ENCODE measurements at regions not wholly inside any gene's neighbourhood (a gene's known extent, or its start where the extent isn't known, plus 50 kb on each side); places are given as distances from the start of the nearest gene placed in this dataset.
"Not testable (repeated sequence)": the region's sequence is repeated elsewhere in the genome, so short reads cannot be mapped to it uniquely, and the experiment has no call there.

DNA sequence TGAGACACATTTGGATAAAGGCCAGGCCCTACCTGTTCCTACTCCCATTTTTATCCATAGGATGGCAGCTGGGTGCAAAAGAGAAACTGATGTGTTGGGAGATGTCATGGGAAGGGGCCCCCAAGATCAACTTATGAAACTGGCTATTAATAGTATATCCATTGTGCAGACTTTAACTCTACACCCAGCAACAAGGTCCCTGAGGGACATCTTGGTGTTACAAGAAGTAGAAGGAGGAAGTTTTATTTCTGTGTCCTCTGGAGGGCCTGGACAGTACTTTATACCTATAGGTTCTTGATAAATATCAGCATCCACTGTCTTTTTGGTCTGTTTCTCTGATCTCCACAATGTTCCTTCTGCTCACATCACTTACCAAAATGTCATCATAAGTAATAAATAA is 84.6 kb downstream of the BTG1 start:
- H3K9ac ChIP-seq (ENCODE audit: insufficient read length, low read depth) = no peak overlapping the region
- TF ChIP-seq SUZ12 (IDR thresholded peaks at IDR 0.05; ENCODE audit: extremely low read depth, insufficient read depth, insufficient read length) (no peak), YY1 (IDR thresholded peaks at IDR 0.05; ENCODE audit: insufficient read depth, insufficient read length) (no peak), ZNF274 (IDR thresholded peaks at IDR 0.05; ENCODE audit: low read depth, low read length) (no peak)

DNA sequence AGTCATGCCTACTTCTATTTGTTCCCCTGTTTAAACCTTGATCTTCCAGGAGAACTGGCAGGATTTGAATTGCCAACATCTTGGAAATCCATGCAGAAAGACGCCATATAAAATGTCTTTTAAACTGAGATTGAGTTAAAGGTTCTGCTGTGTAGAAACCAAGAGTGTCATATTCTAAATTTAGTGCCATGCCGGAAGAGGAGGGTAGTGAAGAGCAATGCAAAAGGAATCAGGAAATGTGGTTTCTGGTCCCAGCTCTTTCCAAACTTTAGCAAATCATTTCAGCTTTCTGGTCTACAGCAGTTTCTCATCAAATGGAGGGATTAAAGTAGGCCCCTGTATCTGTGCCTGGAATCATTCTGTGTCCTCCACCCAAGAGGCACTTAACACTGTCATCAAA is 85.7 kb downstream of the BTG1 start:
- Histone ChIP-seq H3K9me3 (ENCODE audit: insufficient read depth, low read length) (no peaks in the 10 kb centered on the region), H3K9ac (ENCODE audit: insufficient read length, low read depth) (no peak overlapping the region), H3K36me3 (ENCODE audit: insufficient read depth, insufficient read length, low read length) (no peaks in the 10 kb centered on the region), H3K27me3 (ENCODE audit: insufficient read depth, insufficient read length) (no peaks in the 10 kb centered on the region), H3K4me3 (ENCODE audit: insufficient read length, low read depth) (no peak overlapping the region), H3K4me1 (ENCODE audit: insufficient read depth, insufficient read length) (no peaks in the 10 kb centered on the region)
- DNase-seq (ENCODE audit: low read depth, low spot score) = no peak
- TF ChIP-seq SUZ12 (IDR thresholded peaks at IDR 0.05; ENCODE audit: extremely low read depth, insufficient read depth, insufficient read length) (no peak), ZNF274 (IDR thresholded peaks at IDR 0.05; ENCODE audit: low read depth, low read length) (no peak), YY1 (IDR thresholded peaks at IDR 0.05; ENCODE audit: insufficient read depth, insufficient read length) (no peak)

More for the DNA sequence above, 84.6 kb downstream of the BTG1 start:
- Histone ChIP-seq H3K4me3 (ENCODE audit: insufficient read length, low read depth) (no peak overlapping the region), H3K9me3 (ENCODE audit: insufficient read depth, low read length) (no peaks in the 10 kb centered on the region), H3K4me1 (ENCODE audit: insufficient read depth, insufficient read length) (no peaks in the 10 kb centered on the region), H3K36me3 (ENCODE audit: insufficient read depth, insufficient read length, low read length) (no peaks in the 10 kb centered on the region), H3K27me3 (ENCODE audit: insufficient read depth, insufficient read length) (no peaks in the 10 kb centered on the region)
- DNase-seq (ENCODE audit: low read depth, low spot score) = no peak

DNA sequence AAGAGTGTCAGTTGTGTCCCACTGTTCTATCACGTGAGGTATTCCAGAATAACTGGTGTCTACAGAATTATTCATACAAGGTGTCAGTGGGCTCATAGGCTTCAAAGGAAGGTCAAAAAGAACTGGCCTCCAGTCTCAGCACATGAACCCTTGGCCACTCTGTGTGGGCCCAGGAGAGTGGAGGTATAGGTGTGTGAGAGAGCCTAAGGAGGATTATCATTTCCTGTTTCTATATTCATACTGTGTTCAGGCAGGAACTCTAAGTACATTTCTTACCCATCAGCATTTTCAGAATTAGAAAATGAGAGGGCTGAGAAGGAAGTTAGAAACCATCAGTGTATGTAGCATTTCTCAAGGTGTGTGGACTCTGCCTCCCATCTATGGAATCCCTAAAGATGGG is 87.0 kb downstream of the BTG1 start:
- DNase-seq (ENCODE audit: low read depth, low spot score) = no peak
- TF ChIP-seq YY1 (IDR thresholded peaks at IDR 0.05; ENCODE audit: insufficient read depth, insufficient read length) (no peak), ZNF274 (IDR thresholded peaks at IDR 0.05; ENCODE audit: low read depth, low read length) (no peak), SUZ12 (IDR thresholded peaks at IDR 0.05; ENCODE audit: extremely low read depth, insufficient read depth, insufficient read length) (no peak)
- H3K4me3 ChIP-seq (ENCODE audit: insufficient read length, low read depth) = no peak overlapping the region
- no peaks in the 10 kb centered on the region for H3K36me3 ChIP-seq (ENCODE audit: insufficient read depth, insufficient read length, low read length)
- no peak overlapping the region for H3K9ac ChIP-seq (ENCODE audit: insufficient read length, low read depth)
- H3K4me1 ChIP-seq (ENCODE audit: insufficient read depth, insufficient read length) = no peaks in the 10 kb centered on the region
- H3K27me3 ChIP-seq (ENCODE audit: insufficient read depth, insufficient read length) = no peaks in the 10 kb centered on the region
- no peaks in the 10 kb centered on the region for H3K9me3 ChIP-seq (ENCODE audit: insufficient read depth, low read length)

DNA sequence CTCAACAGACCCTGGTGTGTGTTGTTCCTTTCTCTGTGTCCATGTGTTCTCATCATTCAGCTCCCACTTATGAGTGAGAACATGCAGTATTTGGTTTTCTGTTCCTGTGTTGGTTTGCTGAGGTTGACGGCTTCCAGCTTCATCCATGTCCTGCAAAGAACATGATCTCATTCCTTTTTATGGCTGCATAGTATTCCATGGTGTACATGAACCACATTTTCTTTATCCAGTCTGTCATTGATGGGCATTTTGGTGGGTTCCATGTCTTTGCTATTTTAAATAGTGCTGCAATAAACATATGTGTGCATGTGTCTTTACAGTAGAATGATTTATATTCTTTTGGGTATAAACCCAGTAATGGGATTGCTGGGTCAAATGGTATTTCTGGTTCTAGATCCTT is 88.9 kb downstream of the BTG1 start:
- not testable (repeated sequence) for H3K4me1 ChIP-seq (ENCODE audit: insufficient read depth, insufficient read length); H3K9me3 ChIP-seq (ENCODE audit: insufficient read depth, low read length); H3K9ac ChIP-seq (ENCODE audit: insufficient read length, low read depth); H3K27me3 ChIP-seq (ENCODE audit: insufficient read depth, insufficient read length); H3K36me3 ChIP-seq (ENCODE audit: insufficient read depth, insufficient read length, low read length); DNase-seq (ENCODE audit: low read depth, low spot score); H3K4me3 ChIP-seq (ENCODE audit: insufficient read length, low read depth)

DNA sequence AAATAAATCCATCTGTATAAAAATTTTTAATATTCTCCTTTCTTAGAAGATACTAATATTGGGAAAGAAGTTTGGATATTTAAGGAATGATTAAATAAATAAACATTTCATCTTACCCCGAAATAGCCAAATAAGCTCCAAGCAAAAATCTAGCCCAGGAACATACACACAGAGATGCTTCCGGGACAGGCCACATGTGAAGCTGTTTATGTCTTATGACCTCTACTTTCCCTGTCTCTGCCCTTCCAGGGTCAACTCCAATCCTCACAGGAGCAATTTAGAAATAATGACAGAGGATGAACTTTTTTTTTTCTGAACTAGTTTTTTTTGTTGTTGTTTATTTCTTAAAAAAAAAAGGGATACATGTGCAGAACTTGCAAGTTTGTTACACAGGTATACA is 89.4 kb downstream of the BTG1 start:
- no peaks in the 10 kb centered on the region for H3K27me3 ChIP-seq (ENCODE audit: insufficient read depth, insufficient read length)

DNA sequence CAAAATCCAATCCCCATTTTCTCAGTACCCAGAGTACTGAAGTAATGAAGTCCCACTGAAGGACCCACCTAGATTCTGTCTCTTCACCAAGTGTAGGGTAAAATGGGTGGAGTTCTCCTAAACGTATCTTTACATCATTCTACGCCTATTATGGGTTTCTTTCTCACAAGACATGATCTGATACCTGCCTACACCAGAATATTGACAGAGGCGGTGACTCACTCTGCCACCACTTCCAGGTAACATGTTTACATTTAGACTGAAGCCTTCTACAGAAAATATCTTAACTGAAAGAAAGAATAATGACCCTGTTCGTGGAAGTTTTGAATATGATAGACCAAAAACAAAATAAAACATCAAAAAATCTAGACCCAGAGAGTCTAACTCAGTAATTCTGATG is 89.8 kb downstream of the BTG1 start:
- H3K27me3 ChIP-seq (ENCODE audit: insufficient read depth, insufficient read length) = no peaks in the 10 kb centered on the region
- DNase-seq (ENCODE audit: low read depth, low spot score) = no peak
- H3K36me3 ChIP-seq (ENCODE audit: insufficient read depth, insufficient read length, low read length) = no peaks in the 10 kb centered on the region
- H3K9ac ChIP-seq (ENCODE audit: insufficient read length, low read depth) = no peak overlapping the region
- no peaks in the 10 kb centered on the region for H3K9me3 ChIP-seq (ENCODE audit: insufficient read depth, low read length)
- no peak overlapping the region for H3K4me3 ChIP-seq (ENCODE audit: insufficient read length, low read depth)
- TF ChIP-seq SUZ12 (IDR thresholded peaks at IDR 0.05; ENCODE audit: extremely low read depth, insufficient read depth, insufficient read length) (no peak), ZNF274 (IDR thresholded peaks at IDR 0.05; ENCODE audit: low read depth, low read length) (no peak), YY1 (IDR thresholded peaks at IDR 0.05; ENCODE audit: insufficient read depth, insufficient read length) (no peak)
- no peaks in the 10 kb centered on the region for H3K4me1 ChIP-seq (ENCODE audit: insufficient read depth, insufficient read length)

More for the DNA sequence above, 89.4 kb downstream of the BTG1 start:
- no peaks in the 10 kb centered on the region for H3K9me3 ChIP-seq (ENCODE audit: insufficient read depth, low read length)
- no peaks in the 10 kb centered on the region for H3K36me3 ChIP-seq (ENCODE audit: insufficient read depth, insufficient read length, low read length)
- H3K4me1 ChIP-seq (ENCODE audit: insufficient read depth, insufficient read length) = no peaks in the 10 kb centered on the region
- no peak for DNase-seq (ENCODE audit: low read depth, low spot score)
- no peak for TF ChIP-seq SUZ12 (IDR thresholded peaks at IDR 0.05; ENCODE audit: extremely low read depth, insufficient read depth, insufficient read length)
- no peak for TF ChIP-seq ZNF274 (IDR thresholded peaks at IDR 0.05; ENCODE audit: low read depth, low read length)
- TF ChIP-seq YY1 (IDR thresholded peaks at IDR 0.05; ENCODE audit: insufficient read depth, insufficient read length) = no peak
- H3K4me3 ChIP-seq (ENCODE audit: insufficient read length, low read depth) = no peak overlapping the region
- H3K9ac ChIP-seq (ENCODE audit: insufficient read length, low read depth) = no peak overlapping the region

DNA sequence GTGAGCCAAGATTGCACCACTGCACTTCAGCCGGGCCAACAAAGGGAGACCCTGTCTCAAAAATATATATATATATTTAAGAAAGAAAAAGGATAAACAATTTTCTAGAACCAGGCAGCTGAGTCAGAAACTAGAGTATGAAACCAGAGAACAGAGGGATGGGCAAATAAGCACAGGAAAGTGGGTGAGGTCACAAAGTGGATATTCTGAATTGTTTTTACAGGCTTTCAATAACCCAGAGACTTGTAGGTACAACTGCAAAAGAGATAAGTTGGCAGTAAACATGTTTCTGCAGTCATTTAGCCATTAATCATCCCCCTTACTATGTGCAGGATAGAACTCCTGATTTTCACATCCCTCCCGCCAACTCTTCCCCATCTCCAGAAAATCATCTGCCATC is 94.2 kb downstream of the BTG1 start:
- no peaks in the 10 kb centered on the region for H3K9me3 ChIP-seq (ENCODE audit: insufficient read depth, low read length)
- no peaks in the 10 kb centered on the region for H3K36me3 ChIP-seq (ENCODE audit: insufficient read depth, insufficient read length, low read length)
- no peak for DNase-seq (ENCODE audit: low read depth, low spot score)
- no peak for TF ChIP-seq SUZ12 (IDR thresholded peaks at IDR 0.05; ENCODE audit: extremely low read depth, insufficient read depth, insufficient read length)
- TF ChIP-seq YY1 (IDR thresholded peaks at IDR 0.05; ENCODE audit: insufficient read depth, insufficient read length) = no peak
- no peak for TF ChIP-seq ZNF274 (IDR thresholded peaks at IDR 0.05; ENCODE audit: low read depth, low read length)
- H3K9ac ChIP-seq (ENCODE audit: insufficient read length, low read depth) = no peak overlapping the region
- no peaks in the 10 kb centered on the region for H3K4me1 ChIP-seq (ENCODE audit: insufficient read depth, insufficient read length)
- H3K4me3 ChIP-seq (ENCODE audit: insufficient read length, low read depth) = no peak overlapping the region
- no peaks in the 10 kb centered on the region for H3K27me3 ChIP-seq (ENCODE audit: insufficient read depth, insufficient read length)

DNA sequence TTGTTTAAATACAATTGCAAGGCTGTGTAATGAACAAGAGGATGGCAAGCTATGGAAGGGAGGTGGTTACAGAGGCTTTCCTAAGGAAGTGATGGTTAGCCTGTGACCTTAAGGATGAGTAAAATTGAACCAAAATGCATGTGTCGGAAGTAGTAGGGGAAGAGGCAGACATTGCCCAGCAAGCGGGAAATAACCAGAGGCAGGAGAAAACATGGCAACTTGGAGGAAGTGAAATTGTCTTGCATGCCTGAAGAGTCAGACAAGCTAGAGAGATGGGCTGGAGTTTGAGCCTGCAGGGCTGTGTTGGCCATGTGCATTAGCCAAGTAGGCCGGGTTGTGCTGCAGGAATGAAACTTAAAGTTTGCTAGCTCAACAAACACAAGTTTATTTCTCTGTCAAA is 96.2 kb downstream of the BTG1 start:
- H3K27me3 ChIP-seq (ENCODE audit: insufficient read depth, insufficient read length) = no peaks in the 10 kb centered on the region
- H3K9ac ChIP-seq (ENCODE audit: insufficient read length, low read depth) = no peak overlapping the region

More for the DNA sequence above, 96.2 kb downstream of the BTG1 start:
- DNase-seq (ENCODE audit: low read depth, low spot score) = no peak
- TF ChIP-seq SUZ12 (IDR thresholded peaks at IDR 0.05; ENCODE audit: extremely low read depth, insufficient read depth, insufficient read length) (no peak), YY1 (IDR thresholded peaks at IDR 0.05; ENCODE audit: insufficient read depth, insufficient read length) (no peak), ZNF274 (IDR thresholded peaks at IDR 0.05; ENCODE audit: low read depth, low read length) (no peak)
- Histone ChIP-seq H3K36me3 (ENCODE audit: insufficient read depth, insufficient read length, low read length) (no peaks in the 10 kb centered on the region), H3K4me3 (ENCODE audit: insufficient read length, low read depth) (no peak overlapping the region), H3K9me3 (ENCODE audit: insufficient read depth, low read length) (no peaks in the 10 kb centered on the region), H3K4me1 (ENCODE audit: insufficient read depth, insufficient read length) (no peaks in the 10 kb centered on the region)
